Calu3 (cell line): ENCODE measurements at regions not wholly inside any gene's neighbourhood (a gene's known extent, or its start where the extent isn't known, plus 50 kb on each side); places are given as distances from the start of the nearest gene placed in this dataset.

Experiments used
- BruUV-seq: library from RNA; stranded (reverse); fragments of 400-500 nt; replicated peaks from 2 replicates; lab custom pipeline; 2021; lab: Mats Ljungman, UMichigan
- CTCF ChIA-PET: fragments of 300-600 bp; sonication (Branson Sonifier 250); formaldehyde crosslinking; loops from one replicate; lab custom pipeline; 2022; ENCODE audit warnings: antibody characterized with exemption; lab: Charles Lee
- DNase-seq: peaks from one replicate; pipeline ENCODE4 v3.0.0; 2022
- H3K27ac Mint-ChIP-seq: one replicate; pipeline ENCODE4 v1.8.0; 2022; ENCODE audit warnings: mixed read lengths; ENCODE audit not compliant: unreplicated experiment
- H3K27me3 Mint-ChIP-seq: one replicate; pipeline ENCODE4 v1.8.0; 2022; ENCODE audit warnings: mixed read lengths; ENCODE audit not compliant: unreplicated experiment
- H3K36me3 Mint-ChIP-seq: one replicate; pipeline ENCODE4 v1.8.0; 2022; ENCODE audit warnings: mild to moderate bottlenecking, moderate library complexity, mixed read lengths; ENCODE audit not compliant: insufficient read depth, unreplicated experiment
- H3K4me1 Mint-ChIP-seq: one replicate; pipeline ENCODE4 v1.8.0; 2022; ENCODE audit warnings: mild to moderate bottlenecking, low read depth, mixed read lengths; ENCODE audit not compliant: unreplicated experiment
- H3K4me3 Mint-ChIP-seq: one replicate; pipeline ENCODE4 v1.8.0; 2022; ENCODE audit warnings: mild to moderate bottlenecking, low read depth, moderate library complexity, mixed read lengths; ENCODE audit not compliant: unreplicated experiment
- H3K9me3 Mint-ChIP-seq: one replicate; pipeline ENCODE4 v1.8.0; 2022; ENCODE audit warnings: low read depth, mixed read lengths; ENCODE audit not compliant: unreplicated experiment
- CTCF ChIP-seq: fragments of 200-600 bp; IDR thresholded peaks from one replicate; pipeline ENCODE4 v1.8.0; 2022; ENCODE audit warnings: antibody characterized with exemption; ENCODE audit not compliant: unreplicated experiment
- intact Hi-C: fragments of 100-400 bp; cut with micrococcal nuclease; formaldehyde crosslinking; loops from one replicate; pipeline ENCODE4 v1.10.0; 2022; ENCODE audit not compliant: unreplicated experiment

- BruUV-seq = no TSS peak
- H3K9me3 Mint-ChIP-seq = peaks cover 3% of the 10 kb centered on the region
- no peaks in the 10 kb centered on the region for H3K27me3 Mint-ChIP-seq
- DNase-seq = no peak
- no peaks in the 10 kb centered on the region for H3K4me1 Mint-ChIP-seq
- TF ChIP-seq CTCF = no peak
- no peak overlapping the region for H3K4me3 Mint-ChIP-seq
- no peaks in the 10 kb centered on the region for H3K36me3 Mint-ChIP-seq
- H3K27ac Mint-ChIP-seq = no peak overlapping the region
- intact Hi-C loops = no loop called here
- CTCF ChIA-PET = no interaction called here
Observed at GRCh38 chr9:26243029-26243697, 564.9 kb upstream of the TUSC1 start.

GRCh38 chr9:26240020-26240419, 561.8 kb upstream of the TUSC1 start:
- no TSS peak for BruUV-seq
- DNase-seq = no peak
- CTCF ChIA-PET = no interaction called here
- intact Hi-C loops = no loop called here
- no peaks in the 10 kb centered on the region for H3K4me1 Mint-ChIP-seq
- no peak for TF ChIP-seq CTCF
- H3K27ac Mint-ChIP-seq = no peak overlapping the region
- H3K9me3 Mint-ChIP-seq = peaks cover 3% of the 10 kb centered on the region
- no peaks in the 10 kb centered on the region for H3K36me3 Mint-ChIP-seq
- H3K4me3 Mint-ChIP-seq = no peak overlapping the region
- H3K27me3 Mint-ChIP-seq = no peaks in the 10 kb centered on the region

DNA sequence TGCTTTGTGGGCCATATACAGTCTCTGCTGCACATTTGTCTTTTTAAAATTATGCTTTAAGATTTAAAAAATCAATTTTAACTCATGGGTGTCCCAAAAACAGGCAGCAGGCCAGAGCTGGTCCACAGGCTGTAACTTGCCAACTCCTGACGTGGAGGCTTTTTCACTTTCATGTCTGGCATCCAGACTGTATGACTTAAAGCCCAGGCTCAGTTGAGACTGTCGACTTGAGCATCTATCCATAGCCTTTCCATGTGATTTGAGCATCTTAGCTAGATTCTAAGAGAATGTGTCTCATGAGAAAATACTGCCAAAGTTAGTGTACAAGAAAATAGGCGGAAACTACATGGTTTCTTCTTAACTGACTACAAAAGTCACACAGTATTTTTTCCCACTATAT, 559.0 kb upstream of the TUSC1 start:
- Mint-ChIP-seq H3K27me3 (no peaks in the 10 kb centered on the region), H3K36me3 (no peaks in the 10 kb centered on the region), H3K9me3 (peaks cover 4% of the 10 kb centered on the region), H3K4me1 (no peaks in the 10 kb centered on the region), H3K27ac (no peak overlapping the region), H3K4me3 (no peak overlapping the region)
- CTCF ChIA-PET = no interaction called here
- TF ChIP-seq CTCF = no peak
- no peak for DNase-seq
- no TSS peak for BruUV-seq
- intact Hi-C loops = no loop called here

DNA sequence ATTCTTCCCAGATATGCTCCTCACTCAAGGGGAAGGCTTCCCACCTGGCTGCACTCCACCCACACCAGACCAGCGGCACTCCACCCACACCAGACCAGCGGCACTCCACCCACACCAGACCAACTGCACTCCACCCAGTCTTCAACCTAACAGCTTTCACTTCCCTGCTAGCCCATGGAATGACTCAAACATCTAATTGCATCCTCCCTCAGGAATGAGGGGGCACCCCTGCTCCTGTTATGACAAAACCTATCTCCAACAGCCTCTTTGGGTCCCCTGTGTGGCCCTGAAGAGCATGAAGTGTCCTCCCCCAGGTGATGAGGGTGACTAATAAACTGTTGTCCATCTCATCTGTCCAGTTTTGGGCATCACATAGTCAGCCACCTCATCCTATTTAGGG, 556.6 kb upstream of the TUSC1 start:
- Mint-ChIP-seq H3K4me3 (no peak overlapping the region), H3K9me3 (peaks cover 4% of the 10 kb centered on the region), H3K4me1 (no peaks in the 10 kb centered on the region), H3K27me3 (no peaks in the 10 kb centered on the region), H3K36me3 (no peaks in the 10 kb centered on the region), H3K27ac (no peak overlapping the region)
- CTCF ChIA-PET = no interaction called here
- intact Hi-C loops = no loop called here
- no peak for DNase-seq
- no TSS peak for BruUV-seq
- TF ChIP-seq CTCF = no peak
